Epithelial cell of esophagus (primary cell): ENCODE measurements at regions not wholly inside any gene's neighbourhood (a gene's known extent, or its start where the extent isn't known, plus 50 kb on each side); places are given as distances from the start of the nearest gene placed in this dataset.
"Not testable (repeated sequence)": the region's sequence is repeated elsewhere in the genome, so short reads cannot be mapped to it uniquely, and the experiment has no call there.

Source experiments
- DNase-seq: peaks from one replicate; pipeline ENCODE4 v3.0.0; 2010; ENCODE audit warnings: low read depth
- H3K4me3 ChIP-seq: 2 replicates; pipeline ENCODE4 v1.5.1; 2011; ENCODE audit warnings: mild to moderate bottlenecking, low read length, control low read depth
- CTCF ChIP-seq: IDR thresholded peaks from 2 replicates; pipeline ENCODE4 v1.5.1; 2011; ENCODE audit warnings: low read depth, mild to moderate bottlenecking, low read length, control low read depth, inconsistent platforms; ENCODE audit not compliant: insufficient read depth; ENCODE audit errors: missing control alignments

GRCh38 chr14:53398616-53399015 is 245.5 kb upstream of the DDHD1 start:
- DNase-seq: no peak
- no peak overlapping the region for H3K4me3 ChIP-seq
- no peak for TF ChIP-seq CTCF

DNA sequence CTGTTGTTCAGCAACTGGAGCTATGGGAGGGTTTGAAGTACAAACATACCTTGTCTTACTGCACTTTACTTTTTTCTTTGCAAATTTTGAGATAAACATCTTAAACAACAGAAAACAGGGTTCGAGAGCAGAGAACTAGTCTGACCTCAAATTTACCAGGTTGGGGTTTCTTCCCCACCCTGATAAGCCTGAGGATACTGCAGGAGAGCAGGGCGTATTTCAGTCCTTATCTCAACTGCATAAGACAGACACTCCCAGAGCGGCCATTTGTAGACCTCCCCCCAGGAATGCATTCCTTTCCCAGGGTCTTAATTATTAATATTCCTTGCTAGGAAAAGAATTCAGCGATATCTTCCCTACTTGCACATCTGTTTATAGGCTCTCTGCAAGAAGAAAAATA is 242.1 kb upstream of the DDHD1 start:
- not testable (repeated sequence) for H3K4me3 ChIP-seq, DNase-seq

DNA sequence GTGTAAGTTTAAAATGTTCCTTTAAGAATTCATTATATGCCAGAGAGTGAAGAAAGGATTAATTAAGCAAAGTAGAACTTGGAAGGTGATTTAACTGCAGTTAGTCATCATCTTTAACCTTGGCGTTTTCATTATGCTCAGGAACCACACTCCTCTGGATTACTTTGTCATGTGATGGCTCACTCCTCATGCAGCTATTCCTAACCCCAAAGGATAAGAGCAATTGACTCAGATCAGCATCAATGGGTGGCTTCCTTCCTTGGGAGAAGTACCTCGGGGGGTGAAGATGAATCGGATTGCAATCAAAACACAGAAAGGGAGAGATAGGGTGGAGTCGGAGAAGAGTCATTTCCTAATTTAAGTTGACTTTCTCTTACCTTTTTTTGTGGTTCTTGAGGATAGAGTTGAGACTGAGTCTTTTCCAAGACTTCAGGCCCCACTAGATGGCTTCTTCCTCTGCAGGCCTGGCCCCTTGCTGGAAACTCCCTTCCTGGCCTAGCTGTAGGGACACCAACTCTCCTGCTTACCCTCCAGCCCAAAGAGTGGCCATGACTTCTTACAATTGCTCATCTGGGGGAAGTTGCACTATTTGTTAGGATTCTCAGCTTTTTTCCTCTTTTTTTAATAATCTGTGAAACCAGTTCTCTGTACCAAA is 238.6 kb upstream of the DDHD1 start:
- TF ChIP-seq CTCF: no peak
- no peak overlapping the region for H3K4me3 ChIP-seq
- peak; percentile 96 for DNase-seq

DNA sequence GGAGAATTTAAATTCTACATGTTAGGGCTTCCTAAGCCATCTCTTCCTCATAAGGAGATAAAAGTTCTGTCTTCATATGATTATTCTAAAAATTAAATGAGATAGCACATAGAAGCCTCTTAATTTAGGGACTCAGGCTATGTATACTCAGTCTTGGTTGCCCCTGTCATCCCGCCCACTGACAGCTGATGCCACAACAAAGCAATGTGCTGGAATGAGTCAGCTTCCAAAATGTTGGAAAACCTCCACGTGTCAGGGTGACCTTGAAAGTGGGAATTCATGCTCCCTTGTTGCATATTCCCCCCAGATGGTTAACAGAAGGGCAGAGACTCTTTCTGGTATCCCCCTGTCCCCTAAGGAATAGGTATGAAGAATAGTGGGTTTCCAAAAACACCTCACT is 238.0 kb upstream of the DDHD1 start:
- DNase-seq: peak; percentile 58
- no peak overlapping the region for H3K4me3 ChIP-seq
- TF ChIP-seq CTCF: no peak

DNA sequence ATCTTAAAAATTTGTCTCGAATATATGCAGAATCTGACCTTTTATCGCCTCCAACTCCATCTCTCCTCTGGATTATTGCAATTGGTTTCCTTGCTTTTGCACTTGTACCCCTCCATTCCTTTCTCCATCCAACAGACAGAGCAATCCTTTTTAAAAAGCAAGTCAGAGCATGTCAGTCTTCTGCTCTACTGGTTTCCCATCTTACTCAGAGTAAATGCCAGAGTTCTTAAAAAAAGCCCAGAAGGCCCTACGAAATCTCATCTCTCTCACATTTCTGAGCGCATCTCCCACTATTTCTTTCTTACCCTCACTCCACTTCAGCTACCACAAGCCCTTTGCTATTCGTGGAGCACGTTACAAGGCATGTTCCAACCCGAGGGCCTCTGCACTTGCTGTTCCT is 236.9 kb upstream of the DDHD1 start:
- H3K4me3 ChIP-seq: no peak overlapping the region
- no peak for TF ChIP-seq CTCF
- peak; percentile 86 for DNase-seq

DNA sequence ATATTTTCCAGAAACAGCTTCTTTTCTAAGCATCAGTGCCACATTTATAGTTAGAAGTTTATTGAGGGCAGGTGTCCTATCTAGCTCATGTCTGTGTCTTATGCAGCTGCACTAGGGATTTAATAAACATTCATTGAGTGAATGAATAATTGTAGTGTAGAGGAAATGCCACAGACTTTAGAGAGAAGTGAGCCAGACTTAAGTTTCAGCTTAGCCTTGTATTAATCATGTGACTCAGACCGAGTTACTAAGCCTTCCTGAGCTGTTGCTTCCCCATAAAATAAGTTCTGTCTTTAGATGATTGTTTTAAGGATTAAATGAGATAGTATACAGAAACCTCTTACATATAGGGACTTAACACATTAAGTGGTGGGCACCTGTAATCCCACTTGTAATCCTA is 236.1 kb upstream of the DDHD1 start:
- peak; percentile 72 for DNase-seq
- TF ChIP-seq CTCF: no peak
- no peak overlapping the region for H3K4me3 ChIP-seq

DNA sequence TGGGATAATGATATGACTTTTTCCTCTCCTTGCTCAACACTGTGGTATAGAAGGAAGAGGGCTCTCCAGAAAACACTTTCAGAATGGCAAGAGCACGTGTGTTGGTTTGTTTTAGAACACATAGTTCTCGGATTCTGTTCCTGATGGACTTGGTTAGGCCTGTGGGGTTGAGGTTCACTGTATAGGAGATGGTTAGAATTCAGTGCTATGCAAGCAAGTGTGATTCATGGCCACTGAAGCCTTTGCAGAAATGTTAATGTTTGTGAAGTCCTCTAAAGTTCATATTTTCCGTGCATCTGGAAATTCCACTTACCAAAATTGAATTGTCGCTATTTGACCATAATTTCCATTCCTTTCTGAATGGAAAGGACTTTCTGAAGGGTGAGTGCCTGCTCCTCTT is 233.2 kb upstream of the DDHD1 start:
- no peak overlapping the region for H3K4me3 ChIP-seq
- no peak for DNase-seq
- TF ChIP-seq CTCF: no peak
